ENCODE measurements at regions not wholly inside any gene's neighbourhood (a gene's known extent, or its start where the extent isn't known, plus 50 kb on each side); places are given as distances from the start of the nearest gene placed in this dataset.
"Not testable (repeated sequence)": the region's sequence is repeated elsewhere in the genome, so short reads cannot be mapped to it uniquely, and the experiment has no call there.

DNA sequence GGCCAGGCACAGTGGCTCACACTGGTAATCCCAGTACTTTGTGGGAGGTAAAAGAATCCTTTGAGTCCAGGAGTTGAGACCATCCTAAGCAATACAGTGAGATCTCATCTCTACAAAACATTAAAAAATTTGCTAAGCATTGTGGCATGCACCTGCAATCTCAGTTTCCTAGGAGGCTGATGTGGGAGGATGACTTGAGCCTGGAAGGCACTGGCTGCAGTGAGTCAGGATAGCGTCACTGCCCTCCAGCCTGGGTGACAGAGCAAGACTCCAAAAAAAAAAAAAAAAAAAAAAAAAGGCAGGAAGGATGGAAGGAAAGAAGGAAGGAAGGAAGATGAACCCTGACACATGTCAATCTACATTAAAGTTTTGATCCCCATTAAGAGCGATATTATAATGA is 1452.2 kb upstream of the ACO1 start:
- H3K9me3 Mint-ChIP-seq (ENCODE audit: unreplicated experiment): no peaks in the 10 kb centered on the region
- no peak for TF ChIP-seq CTCF (IDR thresholded peaks at IDR 0.05; ENCODE audit: partially characterized antibody, unreplicated experiment)
- H3K27me3 Mint-ChIP-seq (ENCODE audit: unreplicated experiment): no peaks in the 10 kb centered on the region
- no peak overlapping the region for H3K4me3 Mint-ChIP-seq (ENCODE audit: unreplicated experiment)
- no peaks in the 10 kb centered on the region for H3K4me1 Mint-ChIP-seq (ENCODE audit: low read depth, unreplicated experiment)
- no peak for DNase-seq
- no peaks in the 10 kb centered on the region for H3K36me3 Mint-ChIP-seq (ENCODE audit: unreplicated experiment)
- H3K27ac Mint-ChIP-seq (ENCODE audit: unreplicated experiment): no peak overlapping the region

GRCh38 chr9:30935730-30936129 is 1448.7 kb upstream of the ACO1 start:
- no peaks in the 10 kb centered on the region for H3K36me3 Mint-ChIP-seq (ENCODE audit: unreplicated experiment)
- no peaks in the 10 kb centered on the region for H3K9me3 Mint-ChIP-seq (ENCODE audit: unreplicated experiment)

DNA sequence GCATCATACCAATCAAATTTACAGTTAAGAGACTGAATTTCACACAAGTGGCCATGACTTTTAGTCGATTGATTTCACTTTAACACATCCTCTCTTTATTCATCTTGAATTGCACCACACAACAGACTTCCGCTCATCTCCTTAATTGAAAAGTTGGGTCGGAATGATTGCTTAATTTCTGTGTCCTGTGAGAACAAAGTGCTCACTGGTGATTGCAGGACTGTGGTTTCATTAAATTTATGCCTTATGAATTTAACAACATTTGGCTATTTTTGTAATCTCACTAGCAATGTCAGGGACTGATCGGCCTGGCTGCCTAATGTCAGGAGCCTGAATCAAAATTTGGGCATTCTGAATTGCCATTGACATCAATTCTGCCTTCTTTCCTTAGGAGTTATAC is 1447.3 kb upstream of the ACO1 start:
- Mint-ChIP-seq H3K9me3 (ENCODE audit: unreplicated experiment) (no peaks in the 10 kb centered on the region), H3K27ac (ENCODE audit: unreplicated experiment) (no peak overlapping the region), H3K36me3 (ENCODE audit: unreplicated experiment) (no peaks in the 10 kb centered on the region), H3K4me3 (ENCODE audit: unreplicated experiment) (no peak overlapping the region), H3K4me1 (ENCODE audit: low read depth, unreplicated experiment) (no peaks in the 10 kb centered on the region), H3K27me3 (ENCODE audit: unreplicated experiment) (no peaks in the 10 kb centered on the region)
- no peak for DNase-seq
- TF ChIP-seq CTCF (IDR thresholded peaks at IDR 0.05; ENCODE audit: partially characterized antibody, unreplicated experiment): no peak

More at GRCh38 chr9:30935730-30936129, 1448.7 kb upstream of the ACO1 start:
- Mint-ChIP-seq H3K27me3 (ENCODE audit: unreplicated experiment) (no peaks in the 10 kb centered on the region), H3K4me1 (ENCODE audit: low read depth, unreplicated experiment) (no peaks in the 10 kb centered on the region), H3K27ac (ENCODE audit: unreplicated experiment) (no peak overlapping the region), H3K4me3 (ENCODE audit: unreplicated experiment) (no peak overlapping the region)
- DNase-seq: no peak
- no peak for TF ChIP-seq CTCF (IDR thresholded peaks at IDR 0.05; ENCODE audit: partially characterized antibody, unreplicated experiment)

DNA sequence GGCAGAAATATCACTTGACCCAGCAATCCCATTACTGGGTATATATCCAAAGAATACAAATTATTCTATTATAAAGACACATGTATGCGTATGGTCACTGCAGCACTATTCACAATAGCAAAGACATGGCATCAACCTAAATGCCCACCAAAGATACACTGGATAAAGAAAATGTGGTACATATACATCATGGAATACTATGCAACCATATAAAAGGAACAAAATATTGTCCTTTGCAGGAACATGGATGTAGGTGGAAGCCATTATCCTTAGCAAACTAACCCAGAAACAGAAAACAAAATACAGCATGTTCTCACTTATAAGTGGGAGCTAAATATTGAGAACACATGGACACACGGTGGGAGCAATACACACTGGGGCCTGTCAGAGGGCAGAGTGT is 1441.6 kb upstream of the ACO1 start:
- H3K9me3 Mint-ChIP-seq (ENCODE audit: unreplicated experiment); H3K27me3 Mint-ChIP-seq (ENCODE audit: unreplicated experiment); H3K36me3 Mint-ChIP-seq (ENCODE audit: unreplicated experiment); H3K4me3 Mint-ChIP-seq (ENCODE audit: unreplicated experiment); H3K4me1 Mint-ChIP-seq (ENCODE audit: low read depth, unreplicated experiment); DNase-seq; H3K27ac Mint-ChIP-seq (ENCODE audit: unreplicated experiment): not testable (repeated sequence)

DNA sequence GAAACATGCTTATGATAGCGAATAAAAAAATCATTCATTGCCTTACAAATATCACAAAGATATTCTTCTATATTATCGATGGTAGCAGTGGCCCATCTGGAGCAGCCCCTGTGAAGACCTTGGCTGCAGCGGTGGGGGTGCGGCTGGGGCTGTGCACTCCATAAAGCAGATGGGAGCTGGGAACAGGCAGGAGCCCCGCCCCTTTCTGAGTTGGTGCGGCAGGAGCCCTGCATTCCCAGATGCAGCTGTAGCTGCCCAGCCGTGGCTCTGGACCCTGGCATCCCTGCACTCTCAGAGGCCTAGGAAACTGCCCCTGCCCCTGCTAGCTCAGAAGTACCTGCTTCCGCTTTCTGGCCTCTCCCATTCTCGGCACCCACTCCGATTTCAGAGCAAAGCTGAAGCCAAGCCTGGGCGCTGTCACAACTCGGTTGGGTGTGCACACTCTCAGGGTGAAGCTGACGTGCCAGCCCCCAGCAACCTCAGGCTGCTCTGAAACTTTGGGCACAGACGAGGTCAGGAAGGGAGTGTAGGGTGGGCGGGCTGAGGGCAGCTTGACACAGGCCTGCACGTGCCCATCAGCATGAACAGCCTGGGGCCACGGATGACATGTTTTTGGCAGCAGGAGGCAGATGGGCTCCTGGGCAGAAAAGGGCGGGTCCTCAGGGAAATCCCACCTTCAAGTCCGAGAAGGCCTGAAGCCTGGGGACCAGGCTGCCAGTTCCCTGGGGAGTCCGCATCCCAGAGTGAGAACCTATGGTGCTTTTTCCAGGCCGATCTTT is 1440.8 kb upstream of the ACO1 start:
- Mint-ChIP-seq H3K4me1 (ENCODE audit: low read depth, unreplicated experiment) (no peaks in the 10 kb centered on the region), H3K9me3 (ENCODE audit: unreplicated experiment) (no peaks in the 10 kb centered on the region), H3K27ac (ENCODE audit: unreplicated experiment) (no peak overlapping the region), H3K4me3 (ENCODE audit: unreplicated experiment) (no peak overlapping the region), H3K27me3 (ENCODE audit: unreplicated experiment) (no peaks in the 10 kb centered on the region), H3K36me3 (ENCODE audit: unreplicated experiment) (no peaks in the 10 kb centered on the region)
- no peak for TF ChIP-seq CTCF (IDR thresholded peaks at IDR 0.05; ENCODE audit: partially characterized antibody, unreplicated experiment)
- DNase-seq: no peak
